GM23338 (cell line): ENCODE measurements at regions not wholly inside any gene's neighbourhood (a gene's known extent, or its start where the extent isn't known, plus 50 kb on each side); places are given as distances from the start of the nearest gene placed in this dataset.

Experiments
- ATAC-seq: fragments of 200-7000 bp; cut with Tn5 transposase; 3 replicates; pipeline ENCODE4 v1.9.1; 2020
- DNase-seq: peaks from one replicate; pipeline ENCODE4 v3.0.0-alpha.2; 2015; ENCODE audit warnings: low spot score
- H2AFZ ChIP-seq: fragments of 200-600 bp; sonication (generic); 2 replicates; pipeline ENCODE4 v1.8.0; 2016; ENCODE audit warnings: antibody characterized with exemption, mild to moderate bottlenecking, moderate library complexity
- H3F3A ChIP-seq: fragments of 200-600 bp; sonication (generic); replicated peaks from 2 replicates; pipeline ENCODE4 v1.8.0; 2017; ENCODE audit warnings: antibody characterized with exemption, mixed run types, low read depth
- H3K27ac ChIP-seq: fragments of 200-600 bp; sonication (generic); 2 replicates; pipeline ENCODE4 v1.6.1; 2016; ENCODE audit warnings: low read depth
- H3K27me3 ChIP-seq: fragments of 200-600 bp; sonication (generic); 2 replicates; pipeline ENCODE4 v1.8.0; 2016; ENCODE audit warnings: mild to moderate bottlenecking, mixed run types, moderate library complexity; ENCODE audit not compliant: insufficient read depth
- H3K36me3 ChIP-seq: fragments of 200-600 bp; sonication (generic); 2 replicates; pipeline ENCODE4 v1.8.0; 2016; ENCODE audit warnings: mild to moderate bottlenecking; ENCODE audit not compliant: insufficient read depth
- H3K4me1 ChIP-seq: fragments of 200-600 bp; sonication (generic); 2 replicates; pipeline ENCODE4 v1.8.0; 2016; ENCODE audit warnings: mild to moderate bottlenecking, moderate library complexity; ENCODE audit not compliant: insufficient read depth
- H3K4me2 ChIP-seq: fragments of 200-600 bp; sonication (generic); 2 replicates; pipeline ENCODE4 v1.7.1; 2017; ENCODE audit warnings: mixed run types
- H3K4me3 ChIP-seq: fragments of 200-600 bp; sonication (generic); 2 replicates; pipeline ENCODE4 v1.6.1; 2016; ENCODE audit warnings: mixed run types
- H3K79me2 ChIP-seq: fragments of 200-600 bp; sonication (generic); replicated peaks from 2 replicates; pipeline ENCODE4 v1.8.0; 2017; ENCODE audit warnings: mild to moderate bottlenecking; ENCODE audit not compliant: insufficient read depth
- H3K9me2 ChIP-seq: fragments of 200-600 bp; sonication (generic); 2 replicates; pipeline ENCODE4 v1.8.0; 2017; ENCODE audit not compliant: insufficient read depth
- H4K20me1 ChIP-seq: fragments of 200-600 bp; sonication (generic); replicated peaks from 2 replicates; pipeline ENCODE4 v1.8.0; 2017; ENCODE audit warnings: mild to moderate bottlenecking; ENCODE audit not compliant: insufficient read depth
- H3K27ac Mint-ChIP-seq: 2 replicates; pipeline ENCODE4 v1.8.0; 2020; ENCODE audit warnings: inconsistent platforms, mild to moderate bottlenecking, moderate library complexity, mixed read lengths
- H3K27me3 Mint-ChIP-seq: 3 replicates; pipeline ENCODE4 v1.8.0; 2022; ENCODE audit warnings: low read depth, mild to moderate bottlenecking, moderate library complexity, mixed read lengths, inconsistent platforms; ENCODE audit not compliant: insufficient read depth, poor library complexity
- H3K36me3 Mint-ChIP-seq: 3 replicates; pipeline ENCODE4 v1.8.0; 2021; ENCODE audit warnings: low read depth, mild to moderate bottlenecking, inconsistent platforms, moderate library complexity, mixed read lengths
- H3K4me1 Mint-ChIP-seq: 3 replicates; pipeline ENCODE4 v1.8.0; 2020; ENCODE audit warnings: mild to moderate bottlenecking, inconsistent platforms, mixed read lengths
- H3K4me3 Mint-ChIP-seq: 3 replicates; pipeline ENCODE4 v1.8.0; 2021; ENCODE audit warnings: moderate library complexity, mild to moderate bottlenecking, inconsistent platforms, mixed read lengths
- H3K9me3 Mint-ChIP-seq: 3 replicates; pipeline ENCODE4 v1.8.0; 2020; ENCODE audit warnings: moderate library complexity, mild to moderate bottlenecking, inconsistent platforms, mixed read lengths
- CREB1 ChIP-seq: fragments of 250-450 bp; sonication (Bioruptor Pico); IDR thresholded peaks from 2 replicates; pipeline ENCODE4 v1.5.0; 2020; ENCODE audit warnings: low read depth, mild to moderate bottlenecking, moderate library complexity
- EZH2 ChIP-seq: fragments of 200-600 bp; sonication (generic); IDR thresholded peaks from one replicate; pipeline ENCODE4 v1.8.0; 2017; ENCODE audit warnings: antibody characterized with exemption, mild to moderate bottlenecking, low read depth; ENCODE audit not compliant: unreplicated experiment
- EZH2phosphoT487 ChIP-seq: fragments of 200-600 bp; sonication (generic); IDR thresholded peaks from one replicate; pipeline ENCODE4 v1.8.1; 2018; ENCODE audit warnings: antibody characterized with exemption; ENCODE audit not compliant: unreplicated experiment
- JUNB ChIP-seq: IDR thresholded peaks from one replicate; pipeline ENCODE4 v1.6.1; 2016; ENCODE audit warnings: antibody characterized with exemption; ENCODE audit not compliant: unreplicated experiment
- STAT1 ChIP-seq: IDR thresholded peaks from one replicate; pipeline ENCODE4 v1.6.1; 2016; ENCODE audit warnings: antibody characterized with exemption; ENCODE audit not compliant: unreplicated experiment
- ZNF331 ChIP-seq: fragments of 250-450 bp; sonication (Bioruptor Pico); IDR thresholded peaks from 2 replicates; pipeline ENCODE4 v1.5.0; 2020; ENCODE audit warnings: low read depth, mild to moderate bottlenecking, moderate library complexity
- TF ChIP-seq, protein P1 (sequence below), 2 experiments: fragments of 200-600 bp in 1 of 2; sonication (generic) in 1 of 2; conservative IDR thresholded peaks; 2 replicates each; pipeline versions ENCODE4 v1.5.1 to v1.6.1; 2016 to 2017; ENCODE audit warnings: antibody characterized with exemption in 2 of 2, low read depth in 2 of 2, mild to moderate bottlenecking in 2 of 2, moderate library complexity in 1 of 2
- TF ChIP-seq, protein P2 (sequence below): IDR thresholded peaks from one replicate; pipeline ENCODE4 v1.6.1; 2018; ENCODE audit warnings: antibody characterized with exemption; ENCODE audit not compliant: unreplicated experiment
- TF ChIP-seq, protein P3 (sequence below): fragments of 250-450 bp; sonication (Bioruptor Pico); IDR thresholded peaks from 2 replicates; pipeline ENCODE4 v1.5.0; 2020; ENCODE audit warnings: mild to moderate bottlenecking, moderate library complexity

DNA sequence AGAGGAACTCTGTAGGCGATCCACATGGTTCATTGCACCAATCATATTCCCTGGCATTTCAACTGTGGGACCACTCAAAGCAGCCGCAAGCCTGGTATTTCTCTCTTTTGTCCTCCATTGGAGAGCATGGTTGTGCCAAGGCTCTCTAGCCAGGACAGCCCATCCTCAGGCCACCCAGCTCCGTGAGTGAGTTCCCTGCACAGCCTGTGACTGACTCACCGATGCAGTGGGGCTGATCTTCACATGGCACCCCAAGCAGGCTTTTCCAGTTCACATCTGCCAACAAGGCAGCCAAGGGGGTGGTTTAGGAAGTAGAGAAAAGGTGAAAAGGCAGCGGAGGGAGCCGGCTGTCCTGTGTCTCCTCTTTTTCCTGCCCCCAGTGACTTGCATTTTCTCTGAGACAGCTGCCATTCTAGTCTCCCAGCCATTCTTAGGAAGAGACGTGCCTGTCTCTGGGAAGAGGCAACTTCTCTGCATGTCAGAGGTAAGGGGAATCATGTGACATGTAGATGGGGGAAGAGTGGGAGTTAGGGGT is 69.2 kb downstream of the MID1IP1 start:
- peak overlapping the region; percentile 97 for H3K27ac Mint-ChIP-seq
- no peaks in the 10 kb centered on the region for H3K36me3 Mint-ChIP-seq
- Histone ChIP-seq H3K4me1 (peaks cover 19% of the 10 kb centered on the region), H4K20me1 (no peaks in the 10 kb centered on the region), H3K79me2 (no peaks in the 10 kb centered on the region), H3F3A (no peaks in the 10 kb centered on the region), H3K4me2 (peak overlapping the region; percentile 23), H3K4me3 (peak overlapping the region; percentile 35), H3K36me3 (no peaks in the 10 kb centered on the region), H3K27ac (peak overlapping the region; percentile 92), H3K27me3 (no peaks in the 10 kb centered on the region), H3K9me2 (no peaks in the 10 kb centered on the region), H2AFZ (no peak overlapping the region)
- TF ChIP-seq STAT1 (no peak), ZNF331 (CRISPR knock-in tag) (no peak), EZH2 (no peak), JUNB (no peak), EZH2phosphoT487 (no peak), CREB1 (no peak)
- TF ChIP-seq, protein P1, sequence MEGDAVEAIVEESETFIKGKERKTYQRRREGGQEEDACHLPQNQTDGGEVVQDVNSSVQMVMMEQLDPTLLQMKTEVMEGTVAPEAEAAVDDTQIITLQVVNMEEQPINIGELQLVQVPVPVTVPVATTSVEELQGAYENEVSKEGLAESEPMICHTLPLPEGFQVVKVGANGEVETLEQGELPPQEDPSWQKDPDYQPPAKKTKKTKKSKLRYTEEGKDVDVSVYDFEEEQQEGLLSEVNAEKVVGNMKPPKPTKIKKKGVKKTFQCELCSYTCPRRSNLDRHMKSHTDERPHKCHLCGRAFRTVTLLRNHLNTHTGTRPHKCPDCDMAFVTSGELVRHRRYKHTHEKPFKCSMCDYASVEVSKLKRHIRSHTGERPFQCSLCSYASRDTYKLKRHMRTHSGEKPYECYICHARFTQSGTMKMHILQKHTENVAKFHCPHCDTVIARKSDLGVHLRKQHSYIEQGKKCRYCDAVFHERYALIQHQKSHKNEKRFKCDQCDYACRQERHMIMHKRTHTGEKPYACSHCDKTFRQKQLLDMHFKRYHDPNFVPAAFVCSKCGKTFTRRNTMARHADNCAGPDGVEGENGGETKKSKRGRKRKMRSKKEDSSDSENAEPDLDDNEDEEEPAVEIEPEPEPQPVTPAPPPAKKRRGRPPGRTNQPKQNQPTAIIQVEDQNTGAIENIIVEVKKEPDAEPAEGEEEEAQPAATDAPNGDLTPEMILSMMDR (conservative IDR thresholded peaks at IDR 0.05; ENCODE audit: low read depth in 2 of 2): no peak
- TF ChIP-seq, protein P2, sequence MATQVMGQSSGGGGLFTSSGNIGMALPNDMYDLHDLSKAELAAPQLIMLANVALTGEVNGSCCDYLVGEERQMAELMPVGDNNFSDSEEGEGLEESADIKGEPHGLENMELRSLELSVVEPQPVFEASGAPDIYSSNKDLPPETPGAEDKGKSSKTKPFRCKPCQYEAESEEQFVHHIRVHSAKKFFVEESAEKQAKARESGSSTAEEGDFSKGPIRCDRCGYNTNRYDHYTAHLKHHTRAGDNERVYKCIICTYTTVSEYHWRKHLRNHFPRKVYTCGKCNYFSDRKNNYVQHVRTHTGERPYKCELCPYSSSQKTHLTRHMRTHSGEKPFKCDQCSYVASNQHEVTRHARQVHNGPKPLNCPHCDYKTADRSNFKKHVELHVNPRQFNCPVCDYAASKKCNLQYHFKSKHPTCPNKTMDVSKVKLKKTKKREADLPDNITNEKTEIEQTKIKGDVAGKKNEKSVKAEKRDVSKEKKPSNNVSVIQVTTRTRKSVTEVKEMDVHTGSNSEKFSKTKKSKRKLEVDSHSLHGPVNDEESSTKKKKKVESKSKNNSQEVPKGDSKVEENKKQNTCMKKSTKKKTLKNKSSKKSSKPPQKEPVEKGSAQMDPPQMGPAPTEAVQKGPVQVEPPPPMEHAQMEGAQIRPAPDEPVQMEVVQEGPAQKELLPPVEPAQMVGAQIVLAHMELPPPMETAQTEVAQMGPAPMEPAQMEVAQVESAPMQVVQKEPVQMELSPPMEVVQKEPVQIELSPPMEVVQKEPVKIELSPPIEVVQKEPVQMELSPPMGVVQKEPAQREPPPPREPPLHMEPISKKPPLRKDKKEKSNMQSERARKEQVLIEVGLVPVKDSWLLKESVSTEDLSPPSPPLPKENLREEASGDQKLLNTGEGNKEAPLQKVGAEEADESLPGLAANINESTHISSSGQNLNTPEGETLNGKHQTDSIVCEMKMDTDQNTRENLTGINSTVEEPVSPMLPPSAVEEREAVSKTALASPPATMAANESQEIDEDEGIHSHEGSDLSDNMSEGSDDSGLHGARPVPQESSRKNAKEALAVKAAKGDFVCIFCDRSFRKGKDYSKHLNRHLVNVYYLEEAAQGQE: no peak
- TF ChIP-seq, protein P3, sequence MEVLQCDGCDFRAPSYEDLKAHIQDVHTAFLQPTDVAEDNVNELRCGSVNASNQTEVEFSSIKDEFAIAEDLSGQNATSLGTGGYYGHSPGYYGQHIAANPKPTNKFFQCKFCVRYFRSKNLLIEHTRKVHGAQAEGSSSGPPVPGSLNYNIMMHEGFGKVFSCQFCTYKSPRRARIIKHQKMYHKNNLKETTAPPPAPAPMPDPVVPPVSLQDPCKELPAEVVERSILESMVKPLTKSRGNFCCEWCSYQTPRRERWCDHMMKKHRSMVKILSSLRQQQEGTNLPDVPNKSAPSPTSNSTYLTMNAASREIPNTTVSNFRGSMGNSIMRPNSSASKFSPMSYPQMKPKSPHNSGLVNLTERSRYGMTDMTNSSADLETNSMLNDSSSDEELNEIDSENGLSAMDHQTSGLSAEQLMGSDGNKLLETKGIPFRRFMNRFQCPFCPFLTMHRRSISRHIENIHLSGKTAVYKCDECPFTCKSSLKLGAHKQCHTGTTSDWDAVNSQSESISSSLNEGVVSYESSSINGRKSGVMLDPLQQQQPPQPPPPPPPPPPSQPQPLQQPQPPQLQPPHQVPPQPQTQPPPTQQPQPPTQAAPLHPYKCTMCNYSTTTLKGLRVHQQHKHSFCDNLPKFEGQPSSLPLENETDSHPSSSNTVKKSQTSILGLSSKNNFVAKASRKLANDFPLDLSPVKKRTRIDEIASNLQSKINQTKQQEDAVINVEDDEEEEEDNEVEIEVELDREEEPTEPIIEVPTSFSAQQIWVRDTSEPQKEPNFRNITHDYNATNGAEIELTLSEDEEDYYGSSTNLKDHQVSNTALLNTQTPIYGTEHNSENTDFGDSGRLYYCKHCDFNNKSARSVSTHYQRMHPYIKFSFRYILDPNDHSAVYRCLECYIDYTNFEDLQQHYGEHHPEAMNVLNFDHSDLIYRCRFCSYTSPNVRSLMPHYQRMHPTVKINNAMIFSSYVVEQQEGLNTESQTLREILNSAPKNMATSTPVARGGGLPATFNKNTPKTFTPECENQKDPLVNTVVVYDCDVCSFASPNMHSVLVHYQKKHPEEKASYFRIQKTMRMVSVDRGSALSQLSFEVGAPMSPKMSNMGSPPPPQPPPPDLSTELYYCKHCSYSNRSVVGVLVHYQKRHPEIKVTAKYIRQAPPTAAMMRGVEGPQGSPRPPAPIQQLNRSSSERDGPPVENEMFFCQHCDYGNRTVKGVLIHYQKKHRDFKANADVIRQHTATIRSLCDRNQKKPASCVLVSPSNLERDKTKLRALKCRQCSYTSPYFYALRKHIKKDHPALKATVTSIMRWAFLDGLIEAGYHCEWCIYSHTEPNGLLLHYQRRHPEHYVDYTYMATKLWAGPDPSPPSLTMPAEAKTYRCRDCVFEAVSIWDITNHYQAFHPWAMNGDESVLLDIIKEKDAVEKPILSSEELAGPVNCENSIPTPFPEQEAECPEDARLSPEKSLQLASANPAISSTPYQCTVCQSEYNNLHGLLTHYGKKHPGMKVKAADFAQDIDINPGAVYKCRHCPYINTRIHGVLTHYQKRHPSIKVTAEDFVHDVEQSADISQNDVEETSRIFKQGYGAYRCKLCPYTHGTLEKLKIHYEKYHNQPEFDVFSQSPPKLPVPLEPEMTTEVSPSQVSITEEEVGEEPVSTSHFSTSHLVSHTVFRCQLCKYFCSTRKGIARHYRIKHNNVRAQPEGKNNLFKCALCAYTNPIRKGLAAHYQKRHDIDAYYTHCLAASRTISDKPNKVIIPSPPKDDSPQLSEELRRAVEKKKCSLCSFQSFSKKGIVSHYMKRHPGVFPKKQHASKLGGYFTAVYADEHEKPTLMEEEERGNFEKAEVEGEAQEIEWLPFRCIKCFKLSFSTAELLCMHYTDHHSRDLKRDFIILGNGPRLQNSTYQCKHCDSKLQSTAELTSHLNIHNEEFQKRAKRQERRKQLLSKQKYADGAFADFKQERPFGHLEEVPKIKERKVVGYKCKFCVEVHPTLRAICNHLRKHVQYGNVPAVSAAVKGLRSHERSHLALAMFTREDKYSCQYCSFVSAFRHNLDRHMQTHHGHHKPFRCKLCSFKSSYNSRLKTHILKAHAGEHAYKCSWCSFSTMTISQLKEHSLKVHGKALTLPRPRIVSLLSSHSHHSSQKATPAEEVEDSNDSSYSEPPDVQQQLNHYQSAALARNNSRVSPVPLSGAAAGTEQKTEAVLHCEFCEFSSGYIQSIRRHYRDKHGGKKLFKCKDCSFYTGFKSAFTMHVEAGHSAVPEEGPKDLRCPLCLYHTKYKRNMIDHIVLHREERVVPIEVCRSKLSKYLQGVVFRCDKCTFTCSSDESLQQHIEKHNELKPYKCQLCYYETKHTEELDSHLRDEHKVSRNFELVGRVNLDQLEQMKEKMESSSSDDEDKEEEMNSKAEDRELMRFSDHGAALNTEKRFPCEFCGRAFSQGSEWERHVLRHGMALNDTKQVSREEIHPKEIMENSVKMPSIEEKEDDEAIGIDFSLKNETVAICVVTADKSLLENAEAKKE (CRISPR knock-in tag): no peak
- H3K4me1 Mint-ChIP-seq: peaks cover 54% of the 10 kb centered on the region
- peak overlapping the region; percentile 66 for H3K4me3 Mint-ChIP-seq
- DNase-seq (peak; percentile 45), ATAC-seq (peak; percentile 63)
- H3K9me3 Mint-ChIP-seq: no peaks in the 10 kb centered on the region; the same call in 1 of the 3 replicates
- H3K27me3 Mint-ChIP-seq: no peaks in the 10 kb centered on the region
